A549 (cell line): ENCODE measurements at regions not wholly inside any gene's neighbourhood (a gene's known extent, or its start where the extent isn't known, plus 50 kb on each side); places are given as distances from the start of the nearest gene placed in this dataset.

Experiments
- ATAC-seq, 2 experiments: fragments of 200-7000 bp in 1 of 2; fragments of >200 bp in 1 of 2; cut with Nextera tagmentation in 1 of 2; cut with Tn5 transposase in 1 of 2; 3 replicates each; pipeline versions ENCODE4 v1.8.0 to v1.9.1; 2018 to 2020; ENCODE audit warnings: mild to moderate bottlenecking in 1 of 2, moderate library complexity in 1 of 2
- CTCF ChIA-PET: fragments of 300-600 bp; sonication (Branson Sonifier 250); formaldehyde crosslinking; extraction: SDS; loops from one replicate; lab custom pipeline; 2021; ENCODE audit warnings: antibody characterized with exemption, inconsistent platforms; lab: Yijun Ruan, JAX
- POLR2A ChIA-PET: fragments of 350-600 bp; formaldehyde crosslinking; extraction: SDS; loops from one replicate; lab custom pipeline; 2021; ENCODE audit warnings: antibody characterized with exemption, inconsistent platforms; lab: Yijun Ruan, JAX
- DNase-seq, 2 experiments: peaks; one replicate each; pipeline versions ENCODE4 v3.0.0 to v3.0.0-alpha.2; 2011 to 2016; ENCODE audit warnings: low read depth in 1 of 2, low spot score in 1 of 2
- FAIRE-seq: peaks from 2 replicates; lab custom pipeline; 2011; peaks lifted over from hg19 to GRCh38; lab: Jason Lieb, UNC
- H3K27ac ChIP-seq, 2 experiments: fragments of >200 bp; sonication (Bioruptor Twin); formaldehyde crosslinking; 3 replicates each; pipeline ENCODE4 v1.5.1; 2016 to 2017
- H3K4me1 ChIP-seq: fragments of >200 bp; sonication (Bioruptor Twin); formaldehyde crosslinking; 3 replicates; pipeline ENCODE4 v1.6.1; 2016
- H3K4me2 ChIP-seq: fragments of >200 bp; sonication (Bioruptor Twin); formaldehyde crosslinking; 3 replicates; pipeline ENCODE4 v1.6.1; 2016
- H3K4me3 ChIP-seq: fragments of >200 bp; sonication (Bioruptor Twin); formaldehyde crosslinking; 3 replicates; pipeline ENCODE4 v1.5.1; 2016
- H3K9me3 ChIP-seq: fragments of >200 bp; sonication (Bioruptor Twin); formaldehyde crosslinking; 3 replicates; pipeline ENCODE4 v1.6.1; 2016
- CBX8 ChIP-seq: fragments of 200-600 bp; sonication (generic); IDR thresholded peaks from 2 replicates; pipeline ENCODE4 v1.6.1; 2016
- CEBPB ChIP-seq, 2 experiments: fragments of >200 bp in 1 of 2; sonication (Bioruptor Twin) in 1 of 2; formaldehyde crosslinking in 1 of 2; IDR thresholded peaks; 2 replicates each; pipeline ENCODE4 v1.6.1; 2012 to 2016
- CHD4 ChIP-seq: fragments of 200-600 bp; sonication (generic); IDR thresholded peaks from 2 replicates; pipeline ENCODE4 v1.6.1; 2016; ENCODE audit warnings: antibody characterized with exemption, mild to moderate bottlenecking, borderline replicate concordance
- CTCF ChIP-seq: fragments of >200 bp; sonication (Bioruptor Twin); formaldehyde crosslinking; IDR thresholded peaks from 3 replicates; pipeline ENCODE4 v1.5.1; 2016
- E2F6 ChIP-seq: IDR thresholded peaks from 2 replicates; pipeline ENCODE4 v1.6.1; 2012; ENCODE audit warnings: low read depth, borderline replicate concordance
- EHF ChIP-seq: fragments of 250-450 bp; sonication (Bioruptor Pico); IDR thresholded peaks from 2 replicates; pipeline ENCODE4 v1.5.0; 2020; ENCODE audit warnings: mild to moderate bottlenecking
- EP300 ChIP-seq, 2 experiments: fragments of >200 bp; sonication (Bioruptor Twin); formaldehyde crosslinking; IDR thresholded peaks; 2 replicates in 1 of 2; 3 replicates in 1 of 2; pipeline ENCODE4 v1.6.1; 2016 to 2017
- ESRRA ChIP-seq: fragments of 150-350 bp; IDR thresholded peaks from 2 replicates; pipeline ENCODE4 v1.6.1; 2014; ENCODE audit warnings: mild to moderate bottlenecking, low read length, borderline replicate concordance
- FOSB ChIP-seq: fragments of 250-450 bp; sonication (Bioruptor Pico); IDR thresholded peaks from 2 replicates; pipeline ENCODE4 v1.5.0; 2020; ENCODE audit warnings: mild to moderate bottlenecking, moderate library complexity
- FOSL2 ChIP-seq, 2 experiments: fragments of 450-650 bp in 1 of 2; fragments of >200 bp in 1 of 2; sonication (Bioruptor Twin) in 1 of 2; formaldehyde crosslinking; IDR thresholded peaks; 2 replicates each; pipeline versions ENCODE4 v1.5.0 to v1.6.1; 2016 to 2020; ENCODE audit warnings: mild to moderate bottlenecking in 1 of 2, moderate library complexity in 1 of 2
- FOXS1 ChIP-seq: fragments of 250-450 bp; sonication (Bioruptor Pico); IDR thresholded peaks from 2 replicates; pipeline ENCODE4 v1.5.0; 2020; ENCODE audit warnings: mild to moderate bottlenecking, moderate library complexity
- GATA3 ChIP-seq: IDR thresholded peaks from 2 replicates; pipeline ENCODE4 v1.6.1; 2012; ENCODE audit warnings: borderline replicate concordance
- HES2 ChIP-seq: fragments of >200 bp; sonication (Bioruptor Twin); formaldehyde crosslinking; IDR thresholded peaks from 2 replicates; pipeline ENCODE4 v1.6.1; 2016
- HEYL ChIP-seq: fragments of 250-450 bp; sonication (Bioruptor Pico); IDR thresholded peaks from 2 replicates; pipeline ENCODE4 v1.8.0; 2021; ENCODE audit warnings: mild to moderate bottlenecking, moderate library complexity
- HOXA7 ChIP-seq: fragments of 250-450 bp; sonication (Bioruptor Pico); IDR thresholded peaks from 2 replicates; pipeline ENCODE4 v1.5.0; 2020; ENCODE audit warnings: mild to moderate bottlenecking, moderate library complexity
- HOXB13 ChIP-seq: fragments of 250-450 bp; sonication (Bioruptor Pico); IDR thresholded peaks from 2 replicates; pipeline ENCODE4 v1.5.0; 2020; ENCODE audit warnings: low read depth, mild to moderate bottlenecking, moderate library complexity
- HOXB5 ChIP-seq: fragments of 250-450 bp; sonication (Bioruptor Pico); IDR thresholded peaks from 2 replicates; pipeline ENCODE4 v1.5.0; 2020; ENCODE audit warnings: mild to moderate bottlenecking, moderate library complexity
- JUNB ChIP-seq: fragments of >200 bp; sonication (Bioruptor Twin); formaldehyde crosslinking; IDR thresholded peaks from 2 replicates; pipeline ENCODE4 v1.6.1; 2016
- KDM1A ChIP-seq: fragments of 200-600 bp; sonication (generic); IDR thresholded peaks from 2 replicates; pipeline ENCODE4 v1.6.1; 2016; ENCODE audit warnings: low read depth, mild to moderate bottlenecking
- KDM5A ChIP-seq: fragments of 200-600 bp; sonication (generic); IDR thresholded peaks from 2 replicates; pipeline ENCODE4 v1.6.1; 2016; ENCODE audit warnings: antibody characterized with exemption, mild to moderate bottlenecking
- MYC ChIP-seq: IDR thresholded peaks from 2 replicates; pipeline ENCODE4 v1.6.1; 2012; ENCODE audit warnings: mild to moderate bottlenecking, inconsistent platforms, low read length, improper control_type of control experiment, borderline replicate concordance
- NPAS2 ChIP-seq: fragments of 250-450 bp; sonication (Bioruptor Pico); IDR thresholded peaks from 2 replicates; pipeline ENCODE4 v1.8.0; 2022; ENCODE audit warnings: mild to moderate bottlenecking, moderate library complexity, borderline replicate concordance
- PBX3 ChIP-seq: IDR thresholded peaks from 2 replicates; pipeline ENCODE4 v1.6.1; 2012
- POLR2A ChIP-seq: IDR thresholded peaks from 2 replicates; pipeline ENCODE4 v1.6.1; 2012; ENCODE audit warnings: mild to moderate bottlenecking, low read length
- POLR2AphosphoS2 ChIP-seq: conservative IDR thresholded peaks from 2 replicates; pipeline ENCODE4 v1.6.1; 2012; ENCODE audit warnings: low read length, improper control_type of control experiment, inconsistent platforms
- RAD21 ChIP-seq, 2 experiments: fragments of >200 bp in 1 of 2; sonication (Bioruptor Twin) in 1 of 2; formaldehyde crosslinking in 1 of 2; IDR thresholded peaks in 1 of 2; conservative IDR thresholded peaks in 1 of 2; 2 replicates in 1 of 2; 3 replicates in 1 of 2; pipeline ENCODE4 v1.6.1; 2012 to 2018; ENCODE audit warnings: inconsistent platforms in 1 of 2
- RARB ChIP-seq: fragments of 250-450 bp; sonication (Bioruptor Pico); IDR thresholded peaks from 2 replicates; pipeline ENCODE4 v1.8.0; 2021; ENCODE audit warnings: mild to moderate bottlenecking, moderate library complexity
- RFX5 ChIP-seq: fragments of 450-650 bp; IDR thresholded peaks from 2 replicates; pipeline ENCODE4 v1.7.1; 2014; ENCODE audit warnings: antibody characterized with exemption, mild to moderate bottlenecking, moderate library complexity
- SMC3 ChIP-seq: fragments of >200 bp; sonication (Bioruptor Twin); formaldehyde crosslinking; IDR thresholded peaks from 3 replicates; pipeline ENCODE4 v1.6.1; 2018; ENCODE audit warnings: inconsistent platforms
- TP53 ChIP-seq: fragments of 250-450 bp; sonication (Bioruptor Pico); IDR thresholded peaks from 2 replicates; pipeline ENCODE4 v1.5.0; 2021; ENCODE audit warnings: mild to moderate bottlenecking, moderate library complexity
- ZFP36 ChIP-seq: fragments of 450-650 bp; IDR thresholded peaks from 2 replicates; pipeline ENCODE4 v1.6.1; 2014; ENCODE audit warnings: borderline replicate concordance; ENCODE audit not compliant: partially characterized antibody
- ZNF302 ChIP-seq: fragments of 250-450 bp; sonication (Bioruptor Pico); IDR thresholded peaks from 2 replicates; pipeline ENCODE4 v1.9.0; 2021; ENCODE audit warnings: inconsistent platforms, mild to moderate bottlenecking, moderate library complexity
- WGBS: methylation state at CpG from one replicate; pipeline ENCODE4 v1.1.6; 2017; ENCODE audit errors: missing lambda C conversion rate; 5-methylcytosine and 5-hydroxymethylcytosine counted together

GRCh38 chr5:165370794-165371193, 1865.4 kb downstream of the MAT2B start:
- ChIA-PET POLR2A (no interaction called here), CTCF (no interaction called here)
- H3K9me3 ChIP-seq = no peaks in the 10 kb centered on the region; the same call in 2 of the 3 replicates
- no peak overlapping the region for H3K4me2 ChIP-seq
- TF ChIP-seq E2F6 = no peak
- no peak for TF ChIP-seq CEBPB (IDR thresholded peaks at IDR 0.05)
- no peak for TF ChIP-seq CHD4
- TF ChIP-seq EP300 (IDR thresholded peaks at IDR 0.05) = no peak
- TF ChIP-seq HOXB13 (CRISPR knock-in tag) = no peak
- no peak for TF ChIP-seq FOSL2 (IDR thresholded peaks at IDR 0.05)
- no peak for TF ChIP-seq FOSL2 (CRISPR knock-in tag; IDR thresholded peaks at IDR 0.05)
- no peak for TF ChIP-seq POLR2A
- no peak for TF ChIP-seq HES2
- no peak for TF ChIP-seq FOSB (CRISPR knock-in tag)
- TF ChIP-seq EHF (CRISPR knock-in tag) = no peak
- TF ChIP-seq ZFP36 = no peak
- TF ChIP-seq RARB (CRISPR knock-in tag) = no peak
- no peak for FAIRE-seq
- 3% methylated on average over 1 of the region's 1 CpG for WGBS
- no peak overlapping the region for H3K4me3 ChIP-seq
- no peak for ATAC-seq
- no peaks in the 10 kb centered on the region for H3K4me1 ChIP-seq
- DNase-seq = no peak
- no peak overlapping the region for H3K27ac ChIP-seq

GRCh38 chr5:165375201-165375600, 1869.8 kb downstream of the MAT2B start:
- DNase-seq (no peak), FAIRE-seq (no peak), ATAC-seq (no peak)
- TF ChIP-seq RAD21 (conservative IDR thresholded peaks at IDR 0.05 in 1 of 2, IDR thresholded peaks at IDR 0.05 in 1 of 2) = no peak
- TF ChIP-seq SMC3 = no peak
- no peak for TF ChIP-seq MYC
- no peak for TF ChIP-seq CBX8
- TF ChIP-seq TP53 (CRISPR knock-in tag) = no peak
- no peak for TF ChIP-seq POLR2AphosphoS2
- no peak for TF ChIP-seq ZNF302 (CRISPR knock-in tag)
- TF ChIP-seq HOXB5 (CRISPR knock-in tag) = no peak
- TF ChIP-seq GATA3 = no peak
- no peak for TF ChIP-seq JUNB
- no peak for TF ChIP-seq HOXB13 (CRISPR knock-in tag)
- no peak for TF ChIP-seq PBX3
- TF ChIP-seq FOXS1 (CRISPR knock-in tag) = no peak
- no peak for TF ChIP-seq FOSB (CRISPR knock-in tag)
- TF ChIP-seq HEYL (CRISPR knock-in tag) = no peak
- ChIA-PET POLR2A (no interaction called here), CTCF (no interaction called here)
- Histone ChIP-seq H3K4me2 (no peak overlapping the region), H3K27ac (no peak overlapping the region), H3K4me1 (no peaks in the 10 kb centered on the region), H3K4me3 (no peak overlapping the region), H3K9me3 (no peaks in the 10 kb centered on the region)
- 4% methylated on average over 2 of the region's 2 CpGs for whole genome bisulfite sequencing

- no peak for FAIRE-seq
- WGBS = 2% methylated on average over 2 of the region's 2 CpGs
- no peaks in the 10 kb centered on the region for H3K9me3 ChIP-seq
- ATAC-seq = no peak
- ChIA-PET POLR2A (no interaction called here), CTCF (no interaction called here)
- no peak overlapping the region for H3K4me2 ChIP-seq
- no peaks in the 10 kb centered on the region for H3K4me1 ChIP-seq
- no peak for TF ChIP-seq CBX8
- no peak for TF ChIP-seq CTCF
- TF ChIP-seq EHF (CRISPR knock-in tag) = no peak
- no peak for TF ChIP-seq E2F6
- TF ChIP-seq ESRRA = no peak
- TF ChIP-seq HOXA7 (CRISPR knock-in tag) = no peak
- TF ChIP-seq KDM5A = no peak
- no peak for TF ChIP-seq EP300 (IDR thresholded peaks at IDR 0.05)
- no peak for TF ChIP-seq NPAS2 (CRISPR knock-in tag)
- TF ChIP-seq TP53 (CRISPR knock-in tag) = no peak
- no peak for TF ChIP-seq RFX5
- no peak for TF ChIP-seq KDM1A
- no peak overlapping the region for H3K27ac ChIP-seq
- H3K4me3 ChIP-seq = no peak overlapping the region
- DNase-seq = no peak
Observed at GRCh38 chr5:165393839-165394238, 1888.4 kb downstream of the MAT2B start.
